ENCODE measurements at regions not wholly inside any gene's neighbourhood (a gene's known extent, or its start where the extent isn't known, plus 50 kb on each side); places are given as distances from the start of the nearest gene placed in this dataset.
"Not testable (repeated sequence)": the region's sequence is repeated elsewhere in the genome, so short reads cannot be mapped to it uniquely, and the experiment has no call there.

- H3K4me3 ChIP-seq (ENCODE audit: insufficient read depth, low read depth, low read length) = no peak overlapping the region
- H3K36me3 ChIP-seq (replicated peaks; ENCODE audit: control insufficient read depth, insufficient read depth, low read length) = no peaks in the 10 kb centered on the region
- DNase-seq = no peak
- no peaks in the 10 kb centered on the region for H3K27me3 ChIP-seq (ENCODE audit: control insufficient read depth, insufficient read depth, low read length)
Observed at GRCh38 chr5:67747096-67747495, 468.5 kb upstream of the PIK3R1 start.

DNA sequence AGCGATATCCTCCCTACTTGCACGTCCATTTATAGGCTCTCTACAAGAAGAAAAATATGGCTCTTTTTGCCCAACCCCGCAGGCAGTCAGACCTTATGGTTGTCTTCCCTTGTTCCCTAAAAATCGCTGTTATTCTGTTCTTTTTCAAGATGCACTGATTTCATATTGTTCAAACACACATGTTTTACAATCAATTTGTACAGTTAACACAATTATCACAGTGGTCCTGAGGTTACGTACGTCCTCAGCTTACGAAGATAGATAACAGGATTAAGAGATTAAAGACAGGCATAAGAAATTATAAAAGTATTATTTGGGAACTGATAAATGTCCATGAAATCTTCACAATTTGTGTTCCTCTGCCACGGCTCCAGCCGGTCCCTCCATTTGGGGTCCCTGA, 468.9 kb upstream of the PIK3R1 start:
- H3K4me3 ChIP-seq (ENCODE audit: insufficient read depth, low read depth, low read length); H3K36me3 ChIP-seq (replicated peaks; ENCODE audit: control insufficient read depth, insufficient read depth, low read length); DNase-seq; H3K27me3 ChIP-seq (ENCODE audit: control insufficient read depth, insufficient read depth, low read length): not testable (repeated sequence)

DNA sequence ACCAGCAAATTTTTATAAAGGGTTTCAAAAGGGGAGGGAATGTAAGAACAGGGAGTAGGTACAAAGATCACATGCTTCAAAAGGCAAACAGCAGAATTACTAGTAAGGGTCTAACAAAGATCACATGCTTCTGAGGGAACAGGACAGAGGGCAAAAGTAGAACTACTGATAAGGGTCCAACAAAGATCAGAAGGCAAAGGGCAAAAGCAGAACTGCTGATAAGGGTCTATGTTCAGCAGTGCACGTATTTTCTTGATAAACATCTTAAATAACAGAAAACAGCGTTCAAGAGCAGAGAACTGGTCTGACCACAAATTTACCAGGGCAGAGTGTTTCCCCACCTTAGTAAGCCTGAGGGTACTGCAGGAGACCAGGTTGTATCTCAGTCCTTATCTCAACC, 469.5 kb upstream of the PIK3R1 start:
- no peak for DNase-seq
- H3K36me3 ChIP-seq (replicated peaks; ENCODE audit: control insufficient read depth, insufficient read depth, low read length) = no peaks in the 10 kb centered on the region
- H3K27me3 ChIP-seq (ENCODE audit: control insufficient read depth, insufficient read depth, low read length) = no peaks in the 10 kb centered on the region
- no peak overlapping the region for H3K4me3 ChIP-seq (ENCODE audit: insufficient read depth, low read depth, low read length)

GRCh38 chr5:67732921-67733320, 482.6 kb upstream of the PIK3R1 start:
- H3K36me3 ChIP-seq (replicated peaks; ENCODE audit: control insufficient read depth, insufficient read depth, low read length) = no peaks in the 10 kb centered on the region
- no peak for DNase-seq
- no peaks in the 10 kb centered on the region for H3K27me3 ChIP-seq (ENCODE audit: control insufficient read depth, insufficient read depth, low read length)
- no peak overlapping the region for H3K4me3 ChIP-seq (ENCODE audit: insufficient read depth, low read depth, low read length)

DNA sequence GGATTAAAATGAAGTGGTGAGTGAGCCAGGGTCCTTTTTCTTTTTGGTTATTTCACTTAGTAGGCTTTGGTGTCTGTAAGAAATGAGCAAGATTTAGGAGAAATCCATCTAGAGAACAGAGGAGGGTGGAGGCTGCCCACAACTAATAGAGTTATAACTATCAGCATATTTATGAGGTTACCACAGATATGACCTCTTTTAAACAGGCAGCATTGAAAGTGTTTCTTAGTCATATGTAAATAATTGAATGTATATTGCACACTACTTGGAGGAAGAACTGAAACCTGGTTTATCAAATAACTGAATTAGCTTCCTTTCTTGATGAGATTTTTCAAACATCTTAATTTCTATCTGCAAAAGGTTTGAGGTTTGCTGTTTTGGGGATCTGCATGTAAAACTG, 483.1 kb upstream of the PIK3R1 start:
- H3K4me3 ChIP-seq (ENCODE audit: insufficient read depth, low read depth, low read length) = no peak overlapping the region
- no peaks in the 10 kb centered on the region for H3K36me3 ChIP-seq (replicated peaks; ENCODE audit: control insufficient read depth, insufficient read depth, low read length)
- no peak for DNase-seq
- no peaks in the 10 kb centered on the region for H3K27me3 ChIP-seq (ENCODE audit: control insufficient read depth, insufficient read depth, low read length)

DNA sequence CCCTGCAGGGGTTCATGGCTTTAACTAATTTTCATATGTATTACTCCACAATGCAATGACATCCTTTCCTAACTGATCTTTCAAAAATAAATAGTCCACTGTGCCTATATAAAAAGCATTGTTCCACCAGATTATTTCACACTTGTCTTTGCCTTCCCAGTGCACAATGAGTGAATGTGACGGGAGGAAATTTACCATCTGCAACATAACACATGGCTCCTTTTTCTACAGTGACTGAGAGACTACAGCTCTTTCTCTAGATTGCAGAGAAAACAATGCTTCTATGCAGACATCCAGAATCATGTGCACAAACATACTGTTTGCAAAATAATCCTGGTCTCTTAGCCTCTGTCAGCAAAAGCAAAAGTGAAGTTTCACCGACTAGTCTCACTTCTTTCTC, 483.7 kb upstream of the PIK3R1 start:
- no peaks in the 10 kb centered on the region for H3K27me3 ChIP-seq (ENCODE audit: control insufficient read depth, insufficient read depth, low read length)
- H3K4me3 ChIP-seq (ENCODE audit: insufficient read depth, low read depth, low read length) = no peak overlapping the region
- DNase-seq = no peak
- no peaks in the 10 kb centered on the region for H3K36me3 ChIP-seq (replicated peaks; ENCODE audit: control insufficient read depth, insufficient read depth, low read length)

DNA sequence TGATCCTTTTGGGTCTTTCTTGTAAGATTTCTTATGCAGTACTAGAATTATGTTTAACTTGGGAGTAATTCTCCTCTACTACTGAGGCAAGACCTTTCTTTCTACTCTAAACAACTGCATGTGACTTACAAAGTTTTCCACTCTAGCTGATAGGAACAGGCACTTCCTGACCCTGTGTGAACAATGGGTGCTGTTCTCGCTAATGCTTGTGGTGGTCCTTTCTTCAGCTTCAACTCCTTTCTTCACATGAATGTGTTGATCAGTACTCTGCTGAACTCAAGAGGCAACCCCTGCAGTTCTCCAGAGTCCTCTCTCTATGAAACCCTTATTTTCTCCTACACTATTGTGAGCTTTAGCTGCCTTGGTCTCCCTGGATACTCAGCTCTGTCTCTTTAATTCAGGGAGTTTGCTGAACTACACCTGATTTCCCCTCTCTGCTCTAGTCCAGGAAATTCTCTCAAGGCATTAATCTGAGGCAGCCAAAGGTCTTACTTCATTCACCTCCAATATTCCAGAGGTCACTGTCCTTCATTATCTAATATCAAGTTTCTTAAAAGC, 484.6 kb upstream of the PIK3R1 start:
- peak; percentile 5 for DNase-seq
- Histone ChIP-seq H3K27me3 (ENCODE audit: control insufficient read depth, insufficient read depth, low read length) (no peaks in the 10 kb centered on the region), H3K4me3 (ENCODE audit: insufficient read depth, low read depth, low read length) (no peak overlapping the region)

GRCh38 chr5:67728326-67728890, 487.1 kb upstream of the PIK3R1 start:
- Histone ChIP-seq H3K4me3 (ENCODE audit: insufficient read depth, low read depth, low read length) (no peak overlapping the region), H3K27me3 (ENCODE audit: control insufficient read depth, insufficient read depth, low read length) (no peaks in the 10 kb centered on the region), H3K36me3 (replicated peaks; ENCODE audit: control insufficient read depth, insufficient read depth, low read length) (no peaks in the 10 kb centered on the region)
- DNase-seq = no peak

More for the DNA sequence above, 484.6 kb upstream of the PIK3R1 start:
- H3K36me3 ChIP-seq (replicated peaks; ENCODE audit: control insufficient read depth, insufficient read depth, low read length) = no peaks in the 10 kb centered on the region

- Histone ChIP-seq H3K36me3 (replicated peaks; ENCODE audit: control insufficient read depth, insufficient read depth, low read length) (no peaks in the 10 kb centered on the region), H3K27me3 (ENCODE audit: control insufficient read depth, insufficient read depth, low read length) (no peaks in the 10 kb centered on the region), H3K4me3 (ENCODE audit: insufficient read depth, low read depth, low read length) (no peak overlapping the region)
- no peak for DNase-seq
Observed at GRCh38 chr5:67725604-67726003, 490.0 kb upstream of the PIK3R1 start.

DNA sequence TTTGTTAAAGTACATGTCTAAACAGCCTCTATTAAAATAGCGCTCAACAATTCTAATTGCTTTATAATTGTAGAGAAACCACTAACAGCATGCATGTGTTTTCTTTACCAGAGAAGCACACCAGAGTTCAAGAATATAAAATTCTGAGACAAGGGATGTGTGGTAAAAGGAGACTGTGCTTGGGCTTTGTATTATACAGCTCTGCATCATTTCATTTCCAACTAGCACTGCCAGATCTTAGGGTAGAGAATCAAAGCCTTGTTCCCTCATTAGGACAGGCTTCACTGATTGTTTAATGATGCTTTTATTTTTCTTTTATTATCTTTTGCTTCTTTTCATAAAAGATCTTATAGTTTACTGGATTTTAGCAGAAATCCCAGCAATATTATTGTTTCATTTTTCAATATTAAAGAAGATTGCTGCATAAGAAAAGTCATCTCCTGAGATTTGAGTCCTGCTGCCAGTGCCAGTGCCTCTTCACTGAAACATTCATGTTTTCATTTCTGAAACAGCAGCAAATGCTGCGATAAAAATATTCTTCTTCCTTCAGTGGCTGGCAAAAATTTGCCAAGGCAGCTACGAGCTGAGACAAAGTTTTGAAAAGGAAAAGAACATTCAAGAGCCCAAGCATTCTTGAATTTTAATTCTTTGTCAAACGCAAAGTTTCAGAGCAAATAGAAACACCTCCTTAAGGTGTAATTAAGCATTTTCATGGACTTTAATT, 491.0 kb upstream of the PIK3R1 start:
- no peak for DNase-seq
- Histone ChIP-seq H3K36me3 (replicated peaks; ENCODE audit: control insufficient read depth, insufficient read depth, low read length) (no peaks in the 10 kb centered on the region), H3K27me3 (ENCODE audit: control insufficient read depth, insufficient read depth, low read length) (no peaks in the 10 kb centered on the region)

GRCh38 chr5:67723873-67724272, 491.7 kb upstream of the PIK3R1 start:
- H3K4me3 ChIP-seq (ENCODE audit: insufficient read depth, low read depth, low read length) = no peak overlapping the region
- no peaks in the 10 kb centered on the region for H3K27me3 ChIP-seq (ENCODE audit: control insufficient read depth, insufficient read depth, low read length)
- H3K36me3 ChIP-seq (replicated peaks; ENCODE audit: control insufficient read depth, insufficient read depth, low read length) = no peaks in the 10 kb centered on the region
- DNase-seq = no peak

More for the DNA sequence above, 491.0 kb upstream of the PIK3R1 start:
- H3K4me3 ChIP-seq (ENCODE audit: insufficient read depth, low read depth, low read length) = no peak overlapping the region

DNA sequence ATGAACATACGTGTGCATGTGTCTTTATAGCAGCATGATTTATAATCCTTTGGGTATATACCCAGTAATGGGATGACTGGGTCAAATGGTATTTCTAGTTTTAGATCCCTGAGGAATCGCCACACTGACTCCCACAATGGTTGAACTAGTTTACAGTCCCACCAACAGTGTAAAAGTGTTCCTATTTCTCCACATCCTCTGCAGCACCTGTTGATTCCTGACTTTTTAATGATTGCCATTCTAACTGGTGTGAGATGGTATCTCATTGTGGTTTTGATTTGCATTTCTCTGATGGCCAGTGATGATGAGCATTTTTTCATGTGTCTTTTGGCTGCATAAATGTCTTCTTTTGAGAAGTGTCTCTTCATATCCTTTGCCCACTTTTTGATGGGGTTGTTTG, 493.0 kb upstream of the PIK3R1 start:
- H3K27me3 ChIP-seq (ENCODE audit: control insufficient read depth, insufficient read depth, low read length); H3K4me3 ChIP-seq (ENCODE audit: insufficient read depth, low read depth, low read length); H3K36me3 ChIP-seq (replicated peaks; ENCODE audit: control insufficient read depth, insufficient read depth, low read length); DNase-seq: not testable (repeated sequence)

DNA sequence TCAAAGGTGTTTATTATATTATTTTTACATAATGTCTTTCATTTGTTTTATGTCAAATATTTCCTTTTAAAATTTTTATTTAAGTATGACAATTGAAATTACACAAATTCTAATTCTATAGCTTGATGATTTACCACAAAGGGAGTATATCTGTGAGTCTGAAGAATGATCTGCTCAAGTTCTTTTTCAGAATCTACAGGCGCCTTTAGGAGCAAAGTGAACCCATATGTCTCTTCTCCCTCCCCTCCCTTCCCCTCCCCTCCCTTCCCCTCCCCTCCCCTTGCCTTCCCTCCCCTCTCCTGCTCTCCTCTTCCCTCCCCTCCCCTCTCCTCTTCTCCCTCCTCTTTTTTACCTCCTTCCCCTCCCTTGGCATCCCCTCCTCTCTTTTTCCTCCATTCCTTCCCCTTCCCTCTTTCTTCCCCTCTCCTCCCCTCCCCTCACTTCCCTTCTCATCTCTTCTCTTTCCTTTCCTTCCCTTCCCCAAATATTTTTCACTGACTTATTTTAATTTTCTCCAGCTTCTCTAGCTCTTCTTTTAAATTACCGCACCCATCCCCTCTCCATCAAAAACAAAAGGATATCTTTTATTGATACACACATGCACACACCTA, 495.3 kb upstream of the PIK3R1 start:
- H3K4me3 ChIP-seq (ENCODE audit: insufficient read depth, low read depth, low read length) = no peak overlapping the region
- no peak for DNase-seq
- no peaks in the 10 kb centered on the region for H3K36me3 ChIP-seq (replicated peaks; ENCODE audit: control insufficient read depth, insufficient read depth, low read length)
- no peaks in the 10 kb centered on the region for H3K27me3 ChIP-seq (ENCODE audit: control insufficient read depth, insufficient read depth, low read length)

DNA sequence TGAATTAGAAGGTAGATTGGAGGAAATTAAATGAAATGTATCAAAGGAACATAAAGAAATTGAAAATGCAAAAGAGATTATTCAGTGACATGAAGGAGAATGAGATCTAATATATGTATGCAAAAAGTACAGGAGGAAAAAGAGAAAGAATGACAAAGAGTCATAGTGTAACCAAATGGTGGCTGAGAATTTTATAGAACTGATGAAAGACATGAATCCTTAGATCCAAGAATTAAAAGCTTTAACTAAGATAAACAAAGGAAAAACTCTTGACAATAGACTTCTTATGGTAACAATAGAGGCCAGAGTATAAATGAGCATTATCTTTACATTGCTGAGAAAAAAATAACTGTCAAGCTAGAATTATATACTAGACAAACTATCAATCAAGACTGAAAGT, 505.4 kb upstream of the CD180 start:
- no peak for DNase-seq
- no peaks in the 10 kb centered on the region for H3K36me3 ChIP-seq (replicated peaks; ENCODE audit: control insufficient read depth, insufficient read depth, low read length)
- no peak overlapping the region for H3K4me3 ChIP-seq (ENCODE audit: insufficient read depth, low read depth, low read length)
- H3K27me3 ChIP-seq (ENCODE audit: control insufficient read depth, insufficient read depth, low read length) = no peaks in the 10 kb centered on the region

- DNase-seq = no peak
- no peak overlapping the region for H3K4me3 ChIP-seq (ENCODE audit: insufficient read depth, low read depth, low read length)
- no peaks in the 10 kb centered on the region for H3K27me3 ChIP-seq (ENCODE audit: control insufficient read depth, insufficient read depth, low read length)
- H3K36me3 ChIP-seq (replicated peaks; ENCODE audit: control insufficient read depth, insufficient read depth, low read length) = no peaks in the 10 kb centered on the region
Observed at GRCh38 chr5:67699560-67699959, 503.0 kb upstream of the CD180 start.
